Right lobe of liver (tissue), 6 donors: ENCODE measurements at regions not wholly inside any gene's neighbourhood (a gene's known extent, or its start where the extent isn't known, plus 50 kb on each side); places are given as distances from the start of the nearest gene placed in this dataset.

Experiments
- ATAC-seq, 4 donors: fragments of 200-7000 bp; cut with Tn5 transposase; one replicate each; pipeline ENCODE4 v1.9.1; 2020; ENCODE audit warnings: mild to moderate bottlenecking in 4 of 4, moderate library complexity in 4 of 4
- DNase-seq, 3 donors: peaks; one replicate each; pipeline ENCODE4 v3.0.0-alpha.2; 2020
- H3K27ac ChIP-seq, 3 donors: fragments of 200-600 bp; one replicate each; pipeline ENCODE4 v1.8.0; 2022
- H3K27me3 ChIP-seq, 2 donors: fragments of 200-600 bp; one replicate each; pipeline ENCODE4 v1.8.0; 2022
- H3K36me3 ChIP-seq, 4 donors: fragments of 200-600 bp; sonication (generic) in 1 of 4; one replicate each; pipeline versions ENCODE4 v1.5.1 to v1.8.0; 2017 to 2022; ENCODE audit warnings: control low read depth in 1 of 4
- H3K4me1 ChIP-seq, 4 donors: fragments of 200-600 bp; sonication (generic) in 1 of 4; one replicate each; pipeline versions ENCODE4 v1.5.1 to v1.8.0; 2017 to 2022; ENCODE audit warnings: control low read depth in 1 of 4
- H3K4me3 ChIP-seq, 3 donors: fragments of 200-600 bp; one replicate each; pipeline ENCODE4 v1.8.0; 2022
- H3K9me3 ChIP-seq, 4 donors: fragments of 200-600 bp; sonication (generic) in 1 of 4; one replicate each; pipeline versions ENCODE4 v1.5.1 to v1.8.0; 2017 to 2022; ENCODE audit warnings: control low read depth in 1 of 4
- POLR2A ChIP-seq: fragments of 450-650 bp; IDR thresholded peaks from one replicate; pipeline ENCODE4 v1.6.1; 2017; ENCODE audit warnings: antibody characterized with exemption, mild to moderate bottlenecking
- WGBS: methylation state at CpG from one replicate; pipeline ENCODE4 v1.1.6; 2018; ENCODE audit warnings: low coverage, low lambda C conversion rate; ENCODE audit not compliant: insufficient coverage; ENCODE audit errors: missing lambda C conversion rate; 5-methylcytosine and 5-hydroxymethylcytosine counted together
- intact Hi-C, 2 donors: fragments of 100-400 bp; cut with DNase I; formaldehyde crosslinking; loops; one replicate each; pipeline versions ENCODE4 v1.11.2 to v1.14.1; 2022
- TF ChIP-seq, protein P1 (sequence below), 4 donors: fragments of 200-600 bp in 3 of 4; fragments of 450-650 bp in 1 of 4; IDR thresholded peaks; one replicate each; pipeline versions ENCODE4 v1.5.1 to v1.8.0; 2016 to 2022; ENCODE audit warnings: antibody characterized with exemption in 4 of 4, mild to moderate bottlenecking in 2 of 4
- donor health status: DM: no; HTN: yes; CAD: no.
- donor health status: DM: no; HTN: no; CAD: no.
- donor health status: DM: no; HTN: no; CAD: no.
- donor health status: DM: no; HTN: yes; CAD: no.
- donor health status: DM: no; HTN: yes; CAD: no.

DNA sequence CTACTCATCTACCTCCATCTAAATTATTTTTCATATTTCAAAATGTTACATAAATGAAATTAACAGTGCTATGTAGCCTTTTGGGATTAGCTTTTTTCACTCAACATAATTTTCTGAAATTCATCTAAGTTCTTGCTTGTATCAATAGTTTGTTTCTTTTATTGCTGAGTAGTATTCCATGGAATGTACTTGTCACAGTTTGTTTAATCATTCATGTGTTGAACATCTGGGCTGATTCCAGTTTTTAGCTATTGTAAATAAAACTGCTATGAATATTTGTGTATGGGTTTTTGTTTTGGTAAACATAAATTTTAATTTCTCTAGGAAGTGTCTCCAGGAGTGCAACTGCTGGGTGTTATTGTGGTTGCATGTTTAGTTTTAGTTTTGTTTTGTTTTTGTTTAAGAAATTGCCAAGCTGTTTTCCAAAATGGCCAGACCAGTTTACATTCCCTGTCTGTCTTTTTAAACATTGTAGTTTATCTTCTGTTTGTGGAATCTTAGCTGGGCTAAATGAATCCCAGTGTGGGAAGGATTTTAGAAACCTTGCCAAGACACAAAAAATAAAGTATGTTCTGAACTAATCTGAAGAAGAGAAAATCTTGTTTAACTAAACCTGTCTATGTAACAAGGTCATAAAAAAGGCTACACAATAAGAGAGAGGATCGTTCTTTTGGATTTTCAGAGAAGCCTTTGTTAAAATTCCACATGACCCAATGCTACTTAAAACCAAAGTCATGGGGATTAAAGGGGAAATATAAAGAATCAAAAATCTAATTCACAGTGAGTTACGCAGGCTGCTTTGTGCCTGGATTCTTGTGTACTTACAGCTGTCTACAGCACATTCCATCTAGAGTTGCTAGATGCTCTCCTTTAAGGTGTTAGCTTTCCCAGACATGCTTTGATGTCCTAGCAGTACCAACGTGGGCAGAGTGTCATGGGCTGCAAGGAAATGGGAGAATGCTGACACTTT is 129.2 kb upstream of the SUCLG2 start:
- no peak for DNase-seq
- WGBS = 51% methylated on average over 3 of the region's 3 CpGs
- H3K4me1 ChIP-seq = no peaks in the 10 kb centered on the region
- ATAC-seq = no peak
- no peaks in the 10 kb centered on the region for H3K9me3 ChIP-seq
- H3K4me3 ChIP-seq = no peak overlapping the region
- TF ChIP-seq, protein P1, sequence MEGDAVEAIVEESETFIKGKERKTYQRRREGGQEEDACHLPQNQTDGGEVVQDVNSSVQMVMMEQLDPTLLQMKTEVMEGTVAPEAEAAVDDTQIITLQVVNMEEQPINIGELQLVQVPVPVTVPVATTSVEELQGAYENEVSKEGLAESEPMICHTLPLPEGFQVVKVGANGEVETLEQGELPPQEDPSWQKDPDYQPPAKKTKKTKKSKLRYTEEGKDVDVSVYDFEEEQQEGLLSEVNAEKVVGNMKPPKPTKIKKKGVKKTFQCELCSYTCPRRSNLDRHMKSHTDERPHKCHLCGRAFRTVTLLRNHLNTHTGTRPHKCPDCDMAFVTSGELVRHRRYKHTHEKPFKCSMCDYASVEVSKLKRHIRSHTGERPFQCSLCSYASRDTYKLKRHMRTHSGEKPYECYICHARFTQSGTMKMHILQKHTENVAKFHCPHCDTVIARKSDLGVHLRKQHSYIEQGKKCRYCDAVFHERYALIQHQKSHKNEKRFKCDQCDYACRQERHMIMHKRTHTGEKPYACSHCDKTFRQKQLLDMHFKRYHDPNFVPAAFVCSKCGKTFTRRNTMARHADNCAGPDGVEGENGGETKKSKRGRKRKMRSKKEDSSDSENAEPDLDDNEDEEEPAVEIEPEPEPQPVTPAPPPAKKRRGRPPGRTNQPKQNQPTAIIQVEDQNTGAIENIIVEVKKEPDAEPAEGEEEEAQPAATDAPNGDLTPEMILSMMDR (IDR thresholded peaks at IDR 0.05) = no peak
- TF ChIP-seq POLR2A = no peak
- H3K36me3 ChIP-seq = no peaks in the 10 kb centered on the region
- intact Hi-C loops = no loop called here
- H3K27me3 ChIP-seq = no peaks in the 10 kb centered on the region
- no peak overlapping the region for H3K27ac ChIP-seq

DNA sequence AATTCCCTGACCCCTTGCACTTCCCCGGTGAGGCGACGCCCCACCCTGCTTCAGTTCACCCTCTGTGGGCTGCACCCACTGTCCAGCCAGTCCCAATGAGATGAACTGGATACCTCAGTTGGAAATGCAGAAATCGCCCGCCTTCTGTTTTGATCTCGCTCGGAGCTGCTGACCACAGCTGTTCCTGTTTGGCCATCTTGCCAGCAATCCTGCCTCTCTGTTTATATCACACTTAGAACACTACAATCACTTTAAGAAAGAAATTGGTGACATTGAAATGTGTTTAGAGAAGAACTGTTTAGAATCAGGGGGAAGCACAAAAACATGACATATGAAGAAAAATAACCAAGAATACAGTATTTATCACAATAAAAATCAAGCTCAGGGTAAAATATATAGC is 127.5 kb upstream of the SUCLG2 start:
- H3K4me3 ChIP-seq = no peak overlapping the region
- no peaks in the 10 kb centered on the region for H3K4me1 ChIP-seq
- no peak for ATAC-seq
- no peak for DNase-seq
- 82% methylated on average over 4 of the region's 7 CpGs for WGBS
- no peaks in the 10 kb centered on the region for H3K36me3 ChIP-seq
- no peak for TF ChIP-seq POLR2A
- TF ChIP-seq, protein P1 (IDR thresholded peaks at IDR 0.05) = no peak
- no peaks in the 10 kb centered on the region for H3K9me3 ChIP-seq
- intact Hi-C loops = no loop called here
- no peaks in the 10 kb centered on the region for H3K27me3 ChIP-seq
- H3K27ac ChIP-seq = no peak overlapping the region

DNA sequence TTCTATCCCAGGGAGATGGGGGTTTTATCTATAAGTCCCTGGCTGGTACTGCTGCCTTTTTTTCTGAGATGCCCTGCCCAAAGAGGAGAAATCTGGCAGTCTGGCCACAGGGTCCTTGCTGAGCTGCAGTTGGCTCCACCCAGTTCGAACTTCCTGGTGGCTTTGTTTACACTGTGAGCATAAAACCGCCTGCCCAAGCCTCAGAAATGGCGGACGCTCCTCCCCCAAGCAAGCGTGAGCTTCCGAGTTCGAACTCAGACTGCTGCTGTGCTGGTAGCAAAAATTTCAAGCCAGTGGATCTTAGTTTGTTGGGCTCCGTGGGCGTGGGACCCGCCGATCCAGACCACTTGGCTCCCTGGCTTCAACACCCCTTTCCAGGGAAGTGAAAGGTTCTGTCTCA is 126.8 kb upstream of the SUCLG2 start:
- Histone ChIP-seq H3K27me3 (no peaks in the 10 kb centered on the region), H3K9me3 (no peaks in the 10 kb centered on the region), H3K4me3 (no peak overlapping the region), H3K27ac (no peak overlapping the region), H3K4me1 (no peaks in the 10 kb centered on the region), H3K36me3 (no peaks in the 10 kb centered on the region)
- TF ChIP-seq, protein P1 (IDR thresholded peaks at IDR 0.05) = no peak
- no peak for TF ChIP-seq POLR2A
- intact Hi-C loops = no loop called here
- ATAC-seq (no peak), DNase-seq (no peak)
- 100% methylated on average over 1 of the region's 11 CpGs for WGBS

DNA sequence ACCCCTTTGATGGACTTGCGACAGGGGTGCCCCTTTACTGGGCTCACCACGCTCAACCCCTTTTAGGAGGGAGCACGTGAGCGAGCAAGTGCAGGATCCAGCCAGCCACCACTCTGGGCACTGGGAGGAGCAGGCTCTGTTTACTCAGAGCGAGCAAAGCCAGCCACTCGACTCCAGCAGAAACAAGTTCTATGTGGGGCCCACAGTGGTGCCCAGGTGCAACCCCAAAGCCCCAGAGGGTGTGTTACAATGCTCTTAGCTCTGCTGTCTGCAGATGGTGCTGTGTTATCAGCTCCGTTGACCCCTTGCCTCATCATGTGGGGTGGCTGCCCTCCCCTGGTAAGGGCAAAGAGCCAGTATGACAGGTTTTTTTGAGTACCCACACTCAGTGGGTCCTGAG is 120.3 kb upstream of the SUCLG2 start:
- Histone ChIP-seq H3K27me3 (no peaks in the 10 kb centered on the region), H3K36me3 (no peaks in the 10 kb centered on the region), H3K27ac (no peak overlapping the region), H3K4me3 (no peak overlapping the region), H3K9me3 (no peaks in the 10 kb centered on the region), H3K4me1 (no peaks in the 10 kb centered on the region)
- no peak for TF ChIP-seq POLR2A
- 87% methylated on average over 4 of the region's 7 CpGs for WGBS
- ATAC-seq (no peak), DNase-seq (no peak)
- intact Hi-C loops = no loop called here

DNA sequence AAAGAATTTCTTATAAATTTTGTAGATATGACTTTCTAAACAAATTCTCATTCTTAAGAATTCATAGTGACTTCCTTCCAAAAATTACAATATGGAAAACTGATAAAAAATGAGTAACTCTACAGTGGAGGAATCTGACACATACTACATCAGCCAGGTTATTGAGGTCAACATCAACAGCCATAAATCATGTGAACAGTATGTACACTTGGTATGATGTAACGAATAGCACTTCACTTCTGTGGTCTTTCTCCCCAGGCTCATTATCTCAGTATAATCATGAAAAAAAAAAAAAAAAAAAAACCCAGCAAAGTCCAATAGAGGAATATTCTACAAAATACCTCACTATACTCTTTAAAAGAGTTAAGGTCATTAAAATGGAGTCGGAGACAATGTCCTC is 111.2 kb upstream of the SUCLG2 start:
- ATAC-seq (no peak), DNase-seq (no peak)
- Histone ChIP-seq H3K27me3 (no peaks in the 10 kb centered on the region), H3K4me1 (no peaks in the 10 kb centered on the region), H3K27ac (no peak overlapping the region), H3K4me3 (no peak overlapping the region), H3K36me3 (no peaks in the 10 kb centered on the region), H3K9me3 (no peaks in the 10 kb centered on the region)
- TF ChIP-seq, protein P1 (IDR thresholded peaks at IDR 0.05) = no peak
- no peak for TF ChIP-seq POLR2A
- 71% methylated on average over 2 of the region's 2 CpGs for WGBS
- intact Hi-C loops = no loop called here
